ENCODE measurements at regions not wholly inside any gene's neighbourhood (a gene's known extent, or its start where the extent isn't known, plus 50 kb on each side); places are given as distances from the start of the nearest gene placed in this dataset.

DNA sequence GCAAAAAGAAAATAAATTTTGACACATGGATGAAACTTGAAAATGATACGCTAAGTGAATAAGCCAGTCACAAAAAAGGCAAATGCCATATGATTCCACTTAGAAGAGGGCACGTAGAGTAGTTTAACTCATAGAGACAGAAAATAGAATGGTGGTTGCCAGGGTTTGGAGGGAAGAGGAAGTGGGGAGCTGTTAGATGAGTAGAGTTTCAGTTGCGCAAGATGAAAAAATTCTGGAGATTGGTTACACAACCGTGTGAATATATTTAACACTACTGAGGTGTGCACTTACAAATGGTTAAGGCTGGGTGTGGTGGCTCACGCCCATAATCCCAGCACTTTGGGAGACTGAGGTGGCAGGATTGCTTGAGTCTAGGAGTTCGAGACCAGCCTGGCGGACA lies 93.4 kb upstream of the TMEM132E start:
- TF ChIP-seq, protein P1, sequence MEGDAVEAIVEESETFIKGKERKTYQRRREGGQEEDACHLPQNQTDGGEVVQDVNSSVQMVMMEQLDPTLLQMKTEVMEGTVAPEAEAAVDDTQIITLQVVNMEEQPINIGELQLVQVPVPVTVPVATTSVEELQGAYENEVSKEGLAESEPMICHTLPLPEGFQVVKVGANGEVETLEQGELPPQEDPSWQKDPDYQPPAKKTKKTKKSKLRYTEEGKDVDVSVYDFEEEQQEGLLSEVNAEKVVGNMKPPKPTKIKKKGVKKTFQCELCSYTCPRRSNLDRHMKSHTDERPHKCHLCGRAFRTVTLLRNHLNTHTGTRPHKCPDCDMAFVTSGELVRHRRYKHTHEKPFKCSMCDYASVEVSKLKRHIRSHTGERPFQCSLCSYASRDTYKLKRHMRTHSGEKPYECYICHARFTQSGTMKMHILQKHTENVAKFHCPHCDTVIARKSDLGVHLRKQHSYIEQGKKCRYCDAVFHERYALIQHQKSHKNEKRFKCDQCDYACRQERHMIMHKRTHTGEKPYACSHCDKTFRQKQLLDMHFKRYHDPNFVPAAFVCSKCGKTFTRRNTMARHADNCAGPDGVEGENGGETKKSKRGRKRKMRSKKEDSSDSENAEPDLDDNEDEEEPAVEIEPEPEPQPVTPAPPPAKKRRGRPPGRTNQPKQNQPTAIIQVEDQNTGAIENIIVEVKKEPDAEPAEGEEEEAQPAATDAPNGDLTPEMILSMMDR (IDR thresholded peaks at IDR 0.05) = no peak
- no peak for TF ChIP-seq EP300 (IDR thresholded peaks at IDR 0.05)
- no peak for TF ChIP-seq POLR2A (IDR thresholded peaks at IDR 0.05; ENCODE audit: low read length)
- TF ChIP-seq, protein P2, sequence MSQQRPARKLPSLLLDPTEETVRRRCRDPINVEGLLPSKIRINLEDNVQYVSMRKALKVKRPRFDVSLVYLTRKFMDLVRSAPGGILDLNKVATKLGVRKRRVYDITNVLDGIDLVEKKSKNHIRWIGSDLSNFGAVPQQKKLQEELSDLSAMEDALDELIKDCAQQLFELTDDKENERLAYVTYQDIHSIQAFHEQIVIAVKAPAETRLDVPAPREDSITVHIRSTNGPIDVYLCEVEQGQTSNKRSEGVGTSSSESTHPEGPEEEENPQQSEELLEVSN (IDR thresholded peaks at IDR 0.05; ENCODE audit: borderline replicate concordance, low read depth) = no peak
- no peak for TF ChIP-seq RARB (CRISPR knock-in tag; IDR thresholded peaks at IDR 0.05)
- TF ChIP-seq, protein P3, sequence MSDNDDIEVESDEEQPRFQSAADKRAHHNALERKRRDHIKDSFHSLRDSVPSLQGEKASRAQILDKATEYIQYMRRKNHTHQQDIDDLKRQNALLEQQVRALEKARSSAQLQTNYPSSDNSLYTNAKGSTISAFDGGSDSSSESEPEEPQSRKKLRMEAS (IDR thresholded peaks at IDR 0.05) = no peak
- TF ChIP-seq BHLHE40 (IDR thresholded peaks at IDR 0.05; ENCODE audit: low read depth, low read length) = no peak

Measured in A549 (cell line).